Peyer's patch (tissue), 4 donors: ENCODE measurements at regions not wholly inside any gene's neighbourhood (a gene's known extent, or its start where the extent isn't known, plus 50 kb on each side); places are given as distances from the start of the nearest gene placed in this dataset.

Experiments used
- POLR2A ChIP-seq, 2 donors: fragments of 450-650 bp; IDR thresholded peaks; one replicate each; pipeline ENCODE4 v1.5.1; 2017; ENCODE audit warnings: antibody characterized with exemption in 2 of 2, mild to moderate bottlenecking in 2 of 2, moderate library complexity in 2 of 2
- TF ChIP-seq, protein P1 (sequence below), 6 experiments: fragments of 450-650 bp in 4 of 6; fragments of 200-600 bp in 2 of 6; sonication (generic) in 1 of 6; IDR thresholded peaks; one replicate each; pipeline ENCODE4 v1.5.1; 2017 to 2019; ENCODE audit warnings: antibody characterized with exemption in 6 of 6, mild to moderate bottlenecking in 3 of 6, moderate library complexity in 1 of 6

DNA sequence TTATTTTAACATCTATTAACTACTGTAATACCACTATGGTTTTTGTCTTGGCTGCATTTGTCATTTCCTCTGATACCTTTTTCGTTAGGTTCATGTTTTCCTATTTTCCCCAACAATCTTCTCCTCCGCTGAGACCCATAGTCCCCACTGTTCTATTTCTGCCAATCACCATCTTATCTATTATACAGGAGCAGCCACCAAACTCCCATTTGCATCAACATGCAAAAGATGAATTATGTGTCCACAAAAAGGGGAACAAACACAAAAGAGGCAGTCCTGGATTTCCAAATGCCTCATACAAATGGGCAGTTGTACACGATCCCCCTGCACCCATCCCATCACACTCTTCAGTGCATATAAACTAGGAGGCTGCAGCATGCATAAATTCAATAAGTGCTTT, 121.7 kb upstream of the MYLIP start:
- TF ChIP-seq, protein P1, sequence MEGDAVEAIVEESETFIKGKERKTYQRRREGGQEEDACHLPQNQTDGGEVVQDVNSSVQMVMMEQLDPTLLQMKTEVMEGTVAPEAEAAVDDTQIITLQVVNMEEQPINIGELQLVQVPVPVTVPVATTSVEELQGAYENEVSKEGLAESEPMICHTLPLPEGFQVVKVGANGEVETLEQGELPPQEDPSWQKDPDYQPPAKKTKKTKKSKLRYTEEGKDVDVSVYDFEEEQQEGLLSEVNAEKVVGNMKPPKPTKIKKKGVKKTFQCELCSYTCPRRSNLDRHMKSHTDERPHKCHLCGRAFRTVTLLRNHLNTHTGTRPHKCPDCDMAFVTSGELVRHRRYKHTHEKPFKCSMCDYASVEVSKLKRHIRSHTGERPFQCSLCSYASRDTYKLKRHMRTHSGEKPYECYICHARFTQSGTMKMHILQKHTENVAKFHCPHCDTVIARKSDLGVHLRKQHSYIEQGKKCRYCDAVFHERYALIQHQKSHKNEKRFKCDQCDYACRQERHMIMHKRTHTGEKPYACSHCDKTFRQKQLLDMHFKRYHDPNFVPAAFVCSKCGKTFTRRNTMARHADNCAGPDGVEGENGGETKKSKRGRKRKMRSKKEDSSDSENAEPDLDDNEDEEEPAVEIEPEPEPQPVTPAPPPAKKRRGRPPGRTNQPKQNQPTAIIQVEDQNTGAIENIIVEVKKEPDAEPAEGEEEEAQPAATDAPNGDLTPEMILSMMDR (IDR thresholded peaks at IDR 0.05): no peak
- TF ChIP-seq POLR2A (IDR thresholded peaks at IDR 0.05): no peak
